HG03025 (cell line): ENCODE measurements at regions not wholly inside any gene's neighbourhood (a gene's known extent, or its start where the extent isn't known, plus 50 kb on each side); places are given as distances from the start of the nearest gene placed in this dataset.

ENCODE experiments used
- ATAC-seq: cut with Tn5 transposase; IDR thresholded peaks from one replicate; pipeline ENCODE4 v1.9.1; 2021; ENCODE audit warnings: mild to moderate bottlenecking, moderate library complexity; ENCODE audit not compliant: unreplicated experiment, low FRiP score

- no peak for ATAC-seq
These were observed 76.7 kb upstream of the IER5L start for GRCh38 chr9:129254566-129255287.

GRCh38 chr9:129253803-129254381 is 75.8 kb upstream of the IER5L start:
- no peak for ATAC-seq

DNA sequence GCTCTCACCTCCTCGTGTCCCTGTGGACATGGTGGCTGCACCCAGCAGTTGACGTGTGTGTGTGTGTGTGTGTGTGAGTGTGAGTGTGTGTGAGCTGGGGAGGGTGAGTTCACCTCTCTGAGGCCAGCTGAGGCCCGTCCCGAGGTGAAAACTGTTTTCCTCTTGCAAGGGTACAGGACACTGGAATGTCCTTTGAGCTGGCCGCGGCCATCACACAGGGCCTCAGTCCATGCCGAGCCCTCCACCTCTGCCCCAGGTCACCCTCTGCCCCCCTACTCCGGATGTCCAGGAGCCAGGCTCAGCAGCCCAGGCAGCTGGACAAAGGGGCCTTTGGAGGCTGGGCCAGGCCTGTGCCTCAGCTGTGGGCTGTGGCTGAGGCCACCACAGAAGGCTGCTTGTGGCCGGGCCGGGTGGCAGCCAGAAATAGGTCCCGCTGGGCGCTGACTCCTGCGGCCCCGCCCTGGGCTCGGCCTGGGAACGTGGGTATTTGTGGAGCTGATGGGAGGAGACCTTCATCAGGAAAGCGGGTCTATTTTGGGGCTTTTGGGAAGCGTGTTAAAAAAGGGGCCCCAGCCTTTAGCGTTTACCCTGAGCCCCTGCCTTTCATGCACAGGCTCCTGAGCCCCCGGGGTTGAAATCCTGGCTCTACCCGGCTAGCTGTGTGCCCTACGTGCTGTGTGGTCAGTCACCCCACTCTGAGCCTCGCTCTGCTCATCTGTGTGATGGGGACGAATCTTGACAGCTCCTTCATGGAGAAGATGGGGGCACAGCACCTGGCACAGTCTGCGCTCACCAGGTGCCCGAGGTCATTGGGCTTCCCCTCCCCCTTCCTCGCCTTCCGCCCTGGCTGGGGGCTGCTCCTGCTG is 75.1 kb upstream of the IER5L start:
- no peak for ATAC-seq

DNA sequence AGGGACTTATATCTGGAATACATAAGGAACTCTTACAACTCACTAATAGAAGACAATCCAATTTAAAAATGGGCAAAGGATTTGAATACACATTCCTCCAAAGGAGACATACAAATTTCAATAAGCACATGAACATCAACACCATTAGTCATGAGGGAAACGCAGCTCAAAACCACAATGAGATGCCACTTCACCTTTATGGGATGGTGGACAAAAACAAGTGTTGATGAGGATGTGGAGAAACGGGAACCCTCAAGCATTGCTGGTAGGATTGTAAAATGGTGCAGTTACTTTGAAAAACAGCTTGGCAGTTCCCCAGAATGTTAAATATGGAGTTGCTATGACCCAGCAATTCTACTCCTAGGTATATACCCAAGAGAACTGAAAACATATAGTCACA is 72.7 kb upstream of the IER5L start:
- ATAC-seq = no peak

- ATAC-seq = no peak
These were observed 69.5 kb upstream of the IER5L start for GRCh38 chr9:129247285-129248153.

DNA sequence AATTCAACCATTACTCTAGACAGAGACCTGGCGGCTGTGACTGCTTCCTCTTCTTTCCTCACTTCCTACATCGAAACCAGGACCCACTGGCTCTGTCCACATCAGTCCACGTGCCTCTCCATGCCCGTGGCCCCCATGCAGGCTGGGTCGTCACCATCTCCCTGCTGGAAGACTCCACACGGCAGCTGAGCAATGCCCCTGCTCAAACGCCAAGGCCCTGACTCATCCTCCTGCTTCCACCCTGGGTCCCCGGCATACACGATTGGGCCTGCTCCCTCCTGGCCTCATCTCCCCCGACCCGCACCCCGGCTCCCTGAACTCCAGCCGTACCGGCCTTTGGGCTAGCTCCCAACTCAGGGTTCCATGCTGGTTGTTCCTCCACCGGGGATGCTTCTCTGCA is 67.2 kb upstream of the IER5L start:
- no peak for ATAC-seq

GRCh38 chr9:129242971-129243561 is 65.0 kb upstream of the IER5L start:
- no peak for ATAC-seq

DNA sequence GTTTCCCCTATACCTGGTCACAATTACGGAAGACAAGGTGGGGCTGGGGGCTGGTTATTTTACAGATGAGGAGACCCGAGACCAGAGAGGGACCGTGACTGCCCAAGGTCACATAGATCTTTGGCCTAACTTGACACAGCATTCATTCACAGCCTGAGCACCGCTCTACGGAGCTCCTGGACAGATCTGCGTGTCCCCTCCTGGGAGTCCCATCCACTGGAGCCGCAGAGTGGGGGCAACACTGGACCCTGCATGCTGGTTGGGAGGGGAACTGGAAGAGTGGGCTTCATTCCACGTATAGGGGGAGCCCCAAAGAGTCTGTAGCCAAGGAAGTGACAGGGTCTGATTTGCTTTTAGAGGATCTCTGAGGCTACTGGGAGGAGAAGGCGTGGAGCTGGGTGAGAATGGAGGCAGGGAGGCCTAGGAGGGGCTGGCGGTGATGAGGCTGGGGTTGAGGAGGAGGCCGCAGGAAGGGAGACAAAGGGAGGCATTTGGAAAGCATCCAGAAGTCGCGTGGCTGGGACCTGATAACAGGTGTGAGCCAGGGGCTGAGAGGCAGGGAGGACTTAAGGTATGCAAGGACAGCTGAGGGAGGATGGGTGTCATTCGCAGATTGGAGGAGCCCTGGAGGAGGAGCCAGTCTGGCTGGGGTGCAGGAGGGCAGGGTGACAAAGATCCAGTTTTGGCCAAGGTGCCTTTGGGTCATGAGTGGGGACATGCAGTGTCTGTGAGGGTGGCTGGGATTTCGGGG is 64.3 kb upstream of the IER5L start:
- no peak for ATAC-seq

DNA sequence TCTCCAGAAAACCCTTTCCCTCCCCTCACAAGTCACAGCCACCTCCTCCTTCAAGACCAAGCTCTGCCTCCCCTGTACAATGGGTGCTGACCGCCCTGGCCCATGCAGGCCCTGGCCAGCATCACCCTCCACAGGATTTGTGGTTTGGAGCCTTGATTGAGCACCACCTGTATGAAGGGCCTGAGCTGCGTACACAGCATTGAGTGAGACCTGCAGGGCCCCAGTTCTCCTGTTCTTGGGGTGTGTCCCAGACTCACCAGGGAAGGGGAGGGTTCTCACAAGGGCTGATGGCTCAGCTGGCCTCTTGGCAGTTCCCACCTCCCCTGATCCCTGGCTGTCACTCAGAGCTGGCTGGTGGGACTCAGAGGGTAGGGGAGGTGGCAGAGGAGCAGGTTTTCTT is 63.7 kb upstream of the IER5L start:
- no peak for ATAC-seq

- no peak for ATAC-seq
These were observed 62.6 kb upstream of the IER5L start for GRCh38 chr9:129240581-129241211.

DNA sequence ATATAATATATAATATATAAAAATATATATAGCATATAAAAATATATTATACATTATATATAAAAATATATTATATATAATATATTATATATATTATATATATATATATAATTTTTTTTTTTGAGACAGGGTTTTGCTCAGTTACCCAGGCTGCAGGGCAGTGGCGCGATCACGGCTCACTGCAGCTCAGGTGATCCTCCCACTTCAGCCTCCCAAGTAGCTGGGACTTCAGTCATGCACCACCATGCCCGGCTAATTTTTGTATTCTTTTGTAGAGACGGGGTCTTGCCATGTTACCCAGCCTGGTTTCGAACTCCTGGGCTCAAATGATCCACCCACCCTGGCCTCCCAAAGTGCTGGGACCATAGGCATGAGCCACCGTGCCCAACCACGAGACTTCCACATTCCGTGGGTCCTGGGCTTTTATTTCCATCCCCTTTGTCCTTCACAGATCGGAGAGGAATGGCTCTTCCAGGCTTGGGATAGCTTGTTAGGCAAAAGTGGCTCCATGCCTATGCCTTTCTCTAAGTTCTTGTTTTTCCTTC is 62.0 kb upstream of the IER5L start:
- ATAC-seq = no peak

- no peak for ATAC-seq
These were observed 59.7 kb upstream of the IER5L start for GRCh38 chr9:129237803-129238202.

- no peak for ATAC-seq
These were observed 59.1 kb upstream of the IER5L start for GRCh38 chr9:129237164-129237611.

DNA sequence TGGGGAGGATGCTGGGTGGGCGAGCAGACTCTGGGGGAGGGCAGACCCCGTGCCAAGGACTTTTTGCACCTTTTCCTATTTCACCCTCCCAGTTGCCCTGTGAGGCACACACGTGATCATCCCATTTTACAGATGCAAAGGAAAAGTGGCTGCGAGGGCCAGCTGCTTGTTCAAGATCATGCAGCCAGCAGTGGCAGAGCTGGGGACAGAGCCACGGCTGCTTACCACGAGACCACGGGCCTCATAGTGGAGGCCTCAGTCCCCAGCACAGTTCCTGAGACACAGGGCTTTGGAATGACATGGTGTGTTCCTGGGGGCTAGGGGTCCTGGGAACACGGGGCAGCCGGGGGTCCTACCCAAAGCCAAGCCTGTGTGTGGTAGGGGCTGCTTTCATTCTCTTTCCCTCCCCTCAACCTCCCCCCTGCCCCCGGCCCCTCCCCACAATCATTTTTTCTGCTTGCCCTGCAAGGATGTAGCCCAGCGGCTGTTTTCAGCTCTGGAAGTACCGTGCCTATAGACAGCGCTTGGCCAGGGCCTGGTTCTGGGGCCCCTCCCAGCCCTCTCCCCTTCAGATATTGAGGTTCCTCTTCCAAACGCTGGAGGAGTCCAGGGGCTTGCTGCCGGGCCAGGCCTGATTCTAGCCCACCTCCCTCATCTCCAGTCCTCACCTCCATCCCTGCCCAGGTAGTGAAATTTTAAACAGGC is 58.5 kb upstream of the IER5L start:
- ATAC-seq = no peak

GRCh38 chr9:129235931-129236331 is 57.9 kb upstream of the IER5L start:
- no peak for ATAC-seq

DNA sequence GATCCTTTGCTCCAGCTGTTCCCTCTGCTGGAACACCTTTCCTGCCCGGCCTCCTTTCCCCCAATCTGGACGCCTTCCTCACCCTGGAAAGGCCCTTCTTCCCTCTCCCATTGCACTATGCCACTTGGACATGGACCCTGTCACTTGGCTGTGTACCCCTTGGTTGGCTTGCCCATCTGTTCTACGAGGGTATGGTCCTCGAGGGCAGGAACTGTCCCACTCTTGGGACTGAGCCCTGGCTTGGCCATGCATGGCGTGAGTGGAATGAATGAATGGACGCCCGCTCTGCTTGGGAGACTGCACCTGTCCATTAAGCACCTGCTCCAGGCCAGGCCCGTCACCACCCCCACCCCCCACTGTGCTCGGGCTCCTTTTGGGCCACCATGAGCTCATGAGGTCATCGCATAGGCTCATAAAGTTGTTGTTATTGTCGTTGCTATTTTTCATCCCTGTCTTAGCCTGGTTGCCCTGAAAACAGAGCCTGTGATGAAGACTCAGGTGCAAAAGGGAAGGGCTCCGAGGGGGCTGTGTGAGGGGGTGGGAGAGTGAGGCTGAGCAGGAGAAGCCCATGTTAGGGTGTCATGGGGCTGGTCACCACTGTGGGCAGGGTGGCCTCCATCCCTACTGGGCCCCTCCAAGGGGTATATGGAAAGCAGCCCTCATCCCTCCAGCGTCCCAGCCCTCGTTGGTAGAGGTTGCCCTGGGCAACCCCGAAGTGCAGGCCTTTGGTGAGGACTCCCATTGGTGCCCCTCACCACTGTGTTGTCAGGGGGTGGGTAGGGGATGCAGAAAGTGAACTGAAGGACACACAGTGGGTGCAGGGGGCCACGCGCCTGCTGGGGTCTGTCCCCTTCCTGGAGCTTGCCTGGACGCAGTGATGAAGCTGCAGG is 57.2 kb upstream of the IER5L start:
- no peak for ATAC-seq

DNA sequence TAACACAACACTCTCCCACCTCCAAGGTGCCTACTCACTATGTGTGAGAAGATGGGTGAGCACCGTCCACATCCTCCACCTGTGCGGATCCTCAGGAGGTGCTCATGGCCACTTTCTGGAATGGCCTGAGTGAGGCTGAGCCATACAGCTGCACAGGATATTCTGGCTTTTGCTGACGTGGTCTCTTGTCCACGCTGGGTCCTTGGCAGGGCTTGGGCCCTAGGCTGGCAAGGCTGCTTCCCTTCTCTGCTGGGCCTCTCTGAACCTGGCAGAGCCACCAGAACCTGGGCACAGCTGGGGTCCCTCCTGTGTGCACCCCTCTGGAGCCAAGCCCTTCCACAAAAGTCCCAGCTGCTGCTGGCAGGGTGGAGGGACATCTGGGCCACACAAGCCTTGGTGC is 56.4 kb upstream of the IER5L start:
- ATAC-seq = no peak
